HCT116 (cell line): ENCODE measurements at regions not wholly inside any gene's neighbourhood (a gene's known extent, or its start where the extent isn't known, plus 50 kb on each side); places are given as distances from the start of the nearest gene placed in this dataset.

ENCODE experiments used
- ATAC-seq: fragments of 200-7000 bp; cut with Tn5 transposase; 2 replicates; pipeline ENCODE4 v1.9.1; 2020; ENCODE audit warnings: mild to moderate bottlenecking, moderate library complexity
- BruUV-seq: library from RNA; stranded (reverse); fragments of 400-500 nt; replicated peaks from 2 replicates; lab custom pipeline; 2021; lab: Mats Ljungman, UMichigan
- CTCF ChIA-PET: fragments of 300-600 bp; sonication (Branson Sonifier 250); formaldehyde crosslinking; loops from one replicate; lab custom pipeline; 2021; ENCODE audit warnings: antibody characterized with exemption; lab: Charles Lee
- POLR2A ChIA-PET: fragments of 300-600, 350-600 bp; sonication (Branson Sonifier 250); formaldehyde crosslinking; loops from one replicate; lab custom pipeline; 2021; ENCODE audit warnings: antibody characterized with exemption; lab: Charles Lee
- RAD21 ChIA-PET, 2 experiments: fragments of 300-600 bp; sonication (Branson Sonifier 250); formaldehyde crosslinking; loops; one replicate each; lab custom pipeline; 2023; ENCODE audit warnings: low total read pairs in 2 of 2; ENCODE audit not compliant: uncharacterized antibody in 2 of 2, unreplicated experiment in 2 of 2, low non-redundant PET in 1 of 2; lab: Charles Lee
- DNase-seq: peaks from one replicate; pipeline ENCODE4 v3.0.0-alpha.2; 2010; ENCODE audit warnings: low read depth, low spot score
- H2AFZ ChIP-seq: fragments of 200-600 bp; shearing (Covaris generic), sonication (generic); 2 replicates; pipeline ENCODE4 v1.6.1; 2017; ENCODE audit warnings: low read depth, mixed run types, mixed read lengths, antibody characterized with exemption, low read length; ENCODE audit not compliant: poor library complexity, severe bottlenecking
- H3K27ac ChIP-seq: 2 replicates; pipeline ENCODE4 v1.5.1; 2012; ENCODE audit warnings: low read depth, low read length
- H3K27me3 ChIP-seq: fragments of 200-600 bp; sonication (generic); 2 replicates; pipeline ENCODE4 v1.6.1; 2016; ENCODE audit warnings: mixed run types, low read length, mixed read lengths; ENCODE audit not compliant: insufficient read depth
- H3K36me3 ChIP-seq, 2 experiments: fragments of 200-500 bp in 1 of 2; fragments of 200-600 bp in 1 of 2; sonication (Bioruptor generic) in 1 of 2; sonication (generic) in 1 of 2; 2 replicates each; pipeline versions ENCODE4 v1.5.1 to v1.6.1; 2014 to 2016; ENCODE audit warnings: low read length in 2 of 2, inconsistent platforms in 1 of 2, mixed read lengths in 1 of 2, mixed run types in 1 of 2; ENCODE audit not compliant: insufficient read depth in 2 of 2, control insufficient read depth in 1 of 2
- H3K4me1 ChIP-seq, 2 experiments: fragments of 200-600 bp in 1 of 2; sonication (generic) in 1 of 2; 2 replicates each; pipeline versions ENCODE4 v1.5.1 to v1.6.1; 2012 to 2017; ENCODE audit warnings: low read length in 2 of 2, inconsistent platforms in 1 of 2, mild to moderate bottlenecking in 1 of 2, mixed read lengths in 1 of 2, mixed run types in 1 of 2, moderate library complexity in 1 of 2; ENCODE audit not compliant: insufficient read depth in 2 of 2, control insufficient read depth in 1 of 2
- H3K4me2 ChIP-seq: fragments of 200-600 bp; sonication (generic); 2 replicates; pipeline ENCODE4 v1.6.1; 2017; ENCODE audit warnings: mixed run types, low read length, mixed read lengths
- H3K4me3 ChIP-seq, 2 experiments: fragments of 200-600 bp in 1 of 2; sonication (generic) in 1 of 2; replicated peaks in 1 of 2; 2 replicates each; pipeline ENCODE4 v1.5.1; 2011 to 2016; ENCODE audit warnings: low read length in 2 of 2, control low read depth in 1 of 2, low read depth in 1 of 2, mild to moderate bottlenecking in 1 of 2, mixed read lengths in 1 of 2, mixed run types in 1 of 2
- H3K79me2 ChIP-seq: fragments of 200-600 bp; sonication (generic); 2 replicates; pipeline ENCODE4 v1.6.1; 2017; ENCODE audit warnings: mild to moderate bottlenecking, mixed run types, low read length, moderate library complexity, mixed read lengths; ENCODE audit not compliant: insufficient read depth
- H3K9ac ChIP-seq: fragments of 200-600 bp; sonication (generic); 2 replicates; pipeline ENCODE4 v1.6.1; 2016; ENCODE audit warnings: low read length, mixed read lengths
- H3K9me2 ChIP-seq: fragments of 200-600 bp; sonication (generic), shearing (Covaris generic); 2 replicates; pipeline ENCODE4 v1.6.1; 2017; ENCODE audit warnings: mixed run types, mild to moderate bottlenecking, moderate library complexity; ENCODE audit not compliant: insufficient read depth
- H3K9me3 ChIP-seq, 2 experiments: fragments of 200-500 bp in 1 of 2; fragments of 200-600 bp in 1 of 2; sonication (Bioruptor generic) in 1 of 2; sonication (generic) in 1 of 2; 2 replicates each; pipeline ENCODE4 v1.6.1; 2014 to 2017; ENCODE audit warnings: low read length in 2 of 2, mixed read lengths in 2 of 2, inconsistent platforms in 1 of 2, low read depth in 1 of 2, mild to moderate bottlenecking in 1 of 2, mixed run types in 1 of 2, moderate library complexity in 1 of 2; ENCODE audit not compliant: control insufficient read depth in 1 of 2, insufficient read depth in 1 of 2
- H4K20me1 ChIP-seq: fragments of 200-600 bp; sonication (generic), shearing (Covaris generic); 2 replicates; pipeline ENCODE4 v1.6.1; 2017; ENCODE audit warnings: mixed run types, mild to moderate bottlenecking, moderate library complexity; ENCODE audit not compliant: insufficient read depth
- CBX3 ChIP-seq: IDR thresholded peaks from 2 replicates; pipeline ENCODE4 v1.6.1; 2012; ENCODE audit warnings: low read depth
- EGR1 ChIP-seq: IDR thresholded peaks from 2 replicates; pipeline ENCODE4 v1.6.1; 2012; ENCODE audit warnings: low read depth
- ELF1 ChIP-seq: IDR thresholded peaks from 2 replicates; pipeline ENCODE4 v1.6.1; 2012; ENCODE audit warnings: low read depth, borderline replicate concordance
- EZH2 ChIP-seq: fragments of 200-600 bp; sonication (generic); IDR thresholded peaks from 2 replicates; pipeline ENCODE4 v1.6.1; 2017; ENCODE audit warnings: antibody characterized with exemption, mixed run types
- EZH2phosphoT487 ChIP-seq: fragments of 200-600 bp; IDR thresholded peaks from 2 replicates; pipeline ENCODE4 v1.6.1; 2018; ENCODE audit warnings: antibody characterized with exemption, borderline replicate concordance
- FOSL1 ChIP-seq: IDR thresholded peaks from 2 replicates; pipeline ENCODE4 v1.6.1; 2012; ENCODE audit warnings: low read depth
- JUND ChIP-seq: IDR thresholded peaks from 2 replicates; pipeline ENCODE4 v1.6.1; 2012
- RAD21 ChIP-seq: IDR thresholded peaks from 2 replicates; pipeline ENCODE4 v1.6.1; 2012; ENCODE audit warnings: low read depth, mild to moderate bottlenecking
- SIN3A ChIP-seq: IDR thresholded peaks from 2 replicates; pipeline ENCODE4 v1.6.1; 2012; ENCODE audit warnings: low read depth
- SP1 ChIP-seq: IDR thresholded peaks from 2 replicates; pipeline ENCODE4 v1.6.1; 2012; ENCODE audit warnings: low read depth
- SRF ChIP-seq: IDR thresholded peaks from 2 replicates; pipeline ENCODE4 v1.6.1; 2012; ENCODE audit warnings: low read depth
- TCF7L2 ChIP-seq: IDR thresholded peaks from 2 replicates; pipeline ENCODE4 v1.7.0; 2011; ENCODE audit warnings: borderline replicate concordance, inconsistent platforms; ENCODE audit not compliant: insufficient read depth, insufficient read length; ENCODE audit errors: extremely low read depth
- YY1 ChIP-seq: IDR thresholded peaks from 2 replicates; pipeline ENCODE4 v1.6.1; 2011; ENCODE audit warnings: low read length, low read depth, moderate library complexity, mild to moderate bottlenecking; ENCODE audit not compliant: insufficient replicate concordance; ENCODE audit errors: extremely low read depth
- ZFX ChIP-seq: fragments of 450-650 bp; IDR thresholded peaks from 2 replicates; pipeline ENCODE4 v1.6.1; 2017
- intact Hi-C: fragments of 100-400 bp; cut with micrococcal nuclease; formaldehyde crosslinking; loops from 2 replicates; pipeline ENCODE4 v1.10.0; 2022
- TF ChIP-seq, protein P1 (sequence below): IDR thresholded peaks from 2 replicates; pipeline ENCODE4 v1.6.1; 2011; ENCODE audit warnings: mild to moderate bottlenecking, low read length, moderate library complexity; ENCODE audit not compliant: insufficient replicate concordance; ENCODE audit errors: extremely low read depth
- TF ChIP-seq, protein P2 (sequence below): IDR thresholded peaks from 2 replicates; pipeline ENCODE4 v1.6.1; 2012

DNA sequence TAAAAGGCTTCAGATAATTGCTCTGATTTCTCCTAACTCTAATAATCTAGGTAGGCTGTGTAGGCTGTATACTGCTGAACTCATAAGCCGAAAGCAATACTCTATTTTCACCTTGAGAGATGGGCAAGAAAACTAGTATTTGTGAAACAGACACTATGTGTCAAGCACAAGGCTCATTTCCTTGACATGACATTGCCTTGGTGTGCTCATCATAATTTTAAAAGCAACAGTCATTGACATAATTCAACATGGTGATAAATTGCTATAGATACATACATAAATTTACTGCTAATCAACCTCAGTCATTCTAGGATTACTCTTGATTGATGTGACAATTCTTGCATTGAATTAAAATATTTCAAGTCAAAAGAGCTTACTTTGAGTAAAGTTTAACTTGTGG, 304.7 kb downstream of the CNTN3 start (continued):
- no peak for TF ChIP-seq RAD21
- no peak for TF ChIP-seq YY1
- TF ChIP-seq, protein P1, sequence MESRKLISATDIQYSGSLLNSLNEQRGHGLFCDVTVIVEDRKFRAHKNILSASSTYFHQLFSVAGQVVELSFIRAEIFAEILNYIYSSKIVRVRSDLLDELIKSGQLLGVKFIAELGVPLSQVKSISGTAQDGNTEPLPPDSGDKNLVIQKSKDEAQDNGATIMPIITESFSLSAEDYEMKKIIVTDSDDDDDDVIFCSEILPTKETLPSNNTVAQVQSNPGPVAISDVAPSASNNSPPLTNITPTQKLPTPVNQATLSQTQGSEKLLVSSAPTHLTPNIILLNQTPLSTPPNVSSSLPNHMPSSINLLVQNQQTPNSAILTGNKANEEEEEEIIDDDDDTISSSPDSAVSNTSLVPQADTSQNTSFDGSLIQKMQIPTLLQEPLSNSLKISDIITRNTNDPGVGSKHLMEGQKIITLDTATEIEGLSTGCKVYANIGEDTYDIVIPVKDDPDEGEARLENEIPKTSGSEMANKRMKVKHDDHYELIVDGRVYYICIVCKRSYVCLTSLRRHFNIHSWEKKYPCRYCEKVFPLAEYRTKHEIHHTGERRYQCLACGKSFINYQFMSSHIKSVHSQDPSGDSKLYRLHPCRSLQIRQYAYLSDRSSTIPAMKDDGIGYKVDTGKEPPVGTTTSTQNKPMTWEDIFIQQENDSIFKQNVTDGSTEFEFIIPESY, result no peak
- no peak for TF ChIP-seq ZFX
- no peak for TF ChIP-seq SRF
- no peak for TF ChIP-seq SIN3A
- no peak for TF ChIP-seq EZH2
- TF ChIP-seq ELF1, result no peak

DNA sequence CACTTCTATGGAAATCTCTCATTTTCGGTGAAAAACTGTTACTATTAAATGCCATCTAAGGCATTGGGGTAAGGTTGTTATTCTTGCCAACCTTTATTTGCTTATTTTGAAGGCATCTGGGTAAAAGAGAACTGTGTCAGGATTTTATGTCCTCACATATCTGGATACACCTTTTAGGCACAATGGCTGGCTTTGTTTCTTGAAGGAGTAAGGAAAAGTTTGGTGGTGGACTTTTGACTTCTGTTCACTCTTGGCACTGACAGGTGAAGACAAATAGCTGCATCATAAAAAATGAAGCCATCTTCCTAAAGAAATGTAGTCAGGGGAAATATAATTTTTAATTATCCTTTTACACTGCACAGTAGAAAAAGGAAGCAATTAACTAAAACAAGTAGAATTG, 310.0 kb downstream of the CNTN3 start:
- no TSS peak for BruUV-seq
- ATAC-seq (no peak), DNase-seq (no peak)
- no peaks in the 10 kb centered on the region for H3K36me3 ChIP-seq
- H3K27me3 ChIP-seq, result no peaks in the 10 kb centered on the region
- no peaks in the 10 kb centered on the region for H3K4me1 ChIP-seq
- RAD21 ChIA-PET, result no interaction called here
- no peak overlapping the region for H2AFZ ChIP-seq
- no peak for TF ChIP-seq TCF7L2
- no peak for TF ChIP-seq SP1
- TF ChIP-seq JUND, result no peak
- TF ChIP-seq EGR1, result no peak
- TF ChIP-seq FOSL1, result no peak
- TF ChIP-seq RAD21, result no peak
- TF ChIP-seq EZH2, result no peak
- no peak for TF ChIP-seq EZH2phosphoT487
- no peak for TF ChIP-seq CBX3
- TF ChIP-seq, protein P2, sequence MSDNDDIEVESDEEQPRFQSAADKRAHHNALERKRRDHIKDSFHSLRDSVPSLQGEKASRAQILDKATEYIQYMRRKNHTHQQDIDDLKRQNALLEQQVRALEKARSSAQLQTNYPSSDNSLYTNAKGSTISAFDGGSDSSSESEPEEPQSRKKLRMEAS, result no peak
- H3K9me3 ChIP-seq, result peaks cover 4 to 32% of the 10 kb centered on the region in 2 experiments; a peak in 3 of 4 replicates
- H3K79me2 ChIP-seq, result no peaks in the 10 kb centered on the region
- no peak overlapping the region for H3K9ac ChIP-seq
- intact Hi-C loops, result no loop called here
- no peak overlapping the region for H3K4me2 ChIP-seq
- H4K20me1 ChIP-seq, result no peaks in the 10 kb centered on the region
- H3K27ac ChIP-seq, result no peak overlapping the region
- H3K4me3 ChIP-seq, result no peak overlapping the region
- POLR2A ChIA-PET, result no interaction called here
- no peaks in the 10 kb centered on the region for H3K9me2 ChIP-seq
- CTCF ChIA-PET, result no interaction called here
